ENCODE measurements at regions not wholly inside any gene's neighbourhood (a gene's known extent, or its start where the extent isn't known, plus 50 kb on each side); places are given as distances from the start of the nearest gene placed in this dataset.

- Histone ChIP-seq H3K9me3 (ENCODE audit: control insufficient read depth in 4 of 4, low read length in 3 of 4) (no peaks in the 10 kb centered on the region), H3K27me3 (ENCODE audit: control insufficient read depth in 4 of 4, insufficient read depth in 4 of 4, low read length in 3 of 4) (no peaks in the 10 kb centered on the region), H3K4me3 (ENCODE audit: low read depth in 1 of 3, low read length in 3 of 3) (no peak overlapping the region), H3K9ac (ENCODE audit: low read depth in 1 of 2, low read length in 2 of 2) (no peak overlapping the region), H3K4me1 (ENCODE audit: control insufficient read depth in 4 of 4, insufficient read depth in 4 of 4, low read length in 3 of 4) (peaks cover 0 to 6% (median 5%) of the 10 kb centered on the region in 4 donors), H3K36me3 (ENCODE audit: control insufficient read depth in 4 of 4, insufficient read depth in 3 of 4, low read depth in 1 of 4, low read length in 3 of 4) (no peaks in the 10 kb centered on the region), H3K27ac (ENCODE audit: low read depth in 1 of 2, low read length in 2 of 2) (no peak overlapping the region)
- no peak for TF ChIP-seq JUND (IDR thresholded peaks at IDR 0.05)
- no peak for TF ChIP-seq TAF1 (conservative IDR thresholded peaks at IDR 0.05)
- no peak for TF ChIP-seq NR2F2 (IDR thresholded peaks at IDR 0.05)
- no peak for TF ChIP-seq RXRA (IDR thresholded peaks at IDR 0.05)
- TF ChIP-seq HNF4A (conservative IDR thresholded peaks at IDR 0.05): no peak
- TF ChIP-seq HNF4G (IDR thresholded peaks at IDR 0.05): no peak
- TF ChIP-seq, protein P1, sequence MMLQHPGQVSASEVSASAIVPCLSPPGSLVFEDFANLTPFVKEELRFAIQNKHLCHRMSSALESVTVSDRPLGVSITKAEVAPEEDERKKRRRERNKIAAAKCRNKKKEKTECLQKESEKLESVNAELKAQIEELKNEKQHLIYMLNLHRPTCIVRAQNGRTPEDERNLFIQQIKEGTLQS (IDR thresholded peaks at IDR 0.05): no peak
- TF ChIP-seq EGR1 (IDR thresholded peaks at IDR 0.05; ENCODE audit: low read depth in 2 of 2): no peak
- TF ChIP-seq, protein P2, sequence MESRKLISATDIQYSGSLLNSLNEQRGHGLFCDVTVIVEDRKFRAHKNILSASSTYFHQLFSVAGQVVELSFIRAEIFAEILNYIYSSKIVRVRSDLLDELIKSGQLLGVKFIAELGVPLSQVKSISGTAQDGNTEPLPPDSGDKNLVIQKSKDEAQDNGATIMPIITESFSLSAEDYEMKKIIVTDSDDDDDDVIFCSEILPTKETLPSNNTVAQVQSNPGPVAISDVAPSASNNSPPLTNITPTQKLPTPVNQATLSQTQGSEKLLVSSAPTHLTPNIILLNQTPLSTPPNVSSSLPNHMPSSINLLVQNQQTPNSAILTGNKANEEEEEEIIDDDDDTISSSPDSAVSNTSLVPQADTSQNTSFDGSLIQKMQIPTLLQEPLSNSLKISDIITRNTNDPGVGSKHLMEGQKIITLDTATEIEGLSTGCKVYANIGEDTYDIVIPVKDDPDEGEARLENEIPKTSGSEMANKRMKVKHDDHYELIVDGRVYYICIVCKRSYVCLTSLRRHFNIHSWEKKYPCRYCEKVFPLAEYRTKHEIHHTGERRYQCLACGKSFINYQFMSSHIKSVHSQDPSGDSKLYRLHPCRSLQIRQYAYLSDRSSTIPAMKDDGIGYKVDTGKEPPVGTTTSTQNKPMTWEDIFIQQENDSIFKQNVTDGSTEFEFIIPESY (IDR thresholded peaks at IDR 0.05): no peak
- no peak for TF ChIP-seq REST (IDR thresholded peaks at IDR 0.05)
- TF ChIP-seq, protein P3, sequence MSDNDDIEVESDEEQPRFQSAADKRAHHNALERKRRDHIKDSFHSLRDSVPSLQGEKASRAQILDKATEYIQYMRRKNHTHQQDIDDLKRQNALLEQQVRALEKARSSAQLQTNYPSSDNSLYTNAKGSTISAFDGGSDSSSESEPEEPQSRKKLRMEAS (IDR thresholded peaks at IDR 0.05): no peak
- TF ChIP-seq GABPA (IDR thresholded peaks at IDR 0.05 in 1 of 2, conservative IDR thresholded peaks at IDR 0.05 in 1 of 2): no peak
- TF ChIP-seq RAD21 (IDR thresholded peaks at IDR 0.05): no peak
- TF ChIP-seq SP1 (IDR thresholded peaks at IDR 0.05): no peak
- TF ChIP-seq CTCF (IDR thresholded peaks at IDR 0.05; ENCODE audit: low read depth, low read length, missing input control): no peak
- DNase-seq (ENCODE audit: low spot score): no peak
- 89% methylated on average over 4 of the region's 4 CpGs for WGBS
Measured at GRCh38 chr11:30789270-30789669, 203.1 kb upstream of the MPPED2 start.

- no peak for DNase-seq (ENCODE audit: low spot score)
- TF ChIP-seq YY1 (IDR thresholded peaks at IDR 0.05) (no peak), HNF4G (IDR thresholded peaks at IDR 0.05) (no peak), FOXA1 (IDR thresholded peaks at IDR 0.05) (no peak), FOXA2 (IDR thresholded peaks at IDR 0.05) (no peak)
- 93% methylated on average over 2 of the region's 2 CpGs for WGBS
- no peak overlapping the region for H3K4me3 ChIP-seq (ENCODE audit: low read depth in 1 of 3, low read length in 3 of 3)
- H3K4me1 ChIP-seq (ENCODE audit: control insufficient read depth in 4 of 4, insufficient read depth in 4 of 4, low read length in 3 of 4): peaks cover 0 to 6% (median 5%) of the 10 kb centered on the region in 4 donors
- H3K27ac ChIP-seq (ENCODE audit: low read depth in 1 of 2, low read length in 2 of 2): no peak overlapping the region
- H3K36me3 ChIP-seq (ENCODE audit: control insufficient read depth in 4 of 4, insufficient read depth in 3 of 4, low read depth in 1 of 4, low read length in 3 of 4): no peaks in the 10 kb centered on the region
- no peaks in the 10 kb centered on the region for H3K27me3 ChIP-seq (ENCODE audit: control insufficient read depth in 4 of 4, insufficient read depth in 4 of 4, low read length in 3 of 4)
- H3K9me3 ChIP-seq (ENCODE audit: control insufficient read depth in 4 of 4, low read length in 3 of 4): no peaks in the 10 kb centered on the region
- no peak overlapping the region for H3K9ac ChIP-seq (ENCODE audit: low read depth in 1 of 2, low read length in 2 of 2)
Measured at GRCh38 chr11:30788849-30789248, 202.7 kb upstream of the MPPED2 start.

All from liver (tissue), 8 donors.